ENCODE measurements at regions not wholly inside any gene's neighbourhood (a gene's known extent, or its start where the extent isn't known, plus 50 kb on each side); places are given as distances from the start of the nearest gene placed in this dataset.

- TF ChIP-seq CTCF (IDR thresholded peaks at IDR 0.05) = no peak
- no peak for TF ChIP-seq POLR2A (IDR thresholded peaks at IDR 0.05)
Measured at GRCh38 chr13:46479691-46480090, 73.3 kb upstream of the LRCH1 start.
